Erythroblast (primary cell): ENCODE measurements at regions not wholly inside any gene's neighbourhood (a gene's known extent, or its start where the extent isn't known, plus 50 kb on each side); places are given as distances from the start of the nearest gene placed in this dataset.

Experiments used
- GATA1 ChIP-seq: IDR thresholded peaks from 2 replicates; pipeline ENCODE4 v1.6.1; 2011; ENCODE audit warnings: low read depth, mild to moderate bottlenecking, control low read depth, low read length, moderate library complexity
- POLR2A ChIP-seq: IDR thresholded peaks from 2 replicates; pipeline ENCODE4 v1.6.1; 2011; ENCODE audit warnings: mild to moderate bottlenecking, low read length

- TF ChIP-seq POLR2A (no peak), GATA1 (no peak)
Observed at GRCh38 chr2:234816491-234816890, 135.3 kb upstream of the SH3BP4 start.
